ENCODE measurements at regions not wholly inside any gene's neighbourhood (a gene's known extent, or its start where the extent isn't known, plus 50 kb on each side); places are given as distances from the start of the nearest gene placed in this dataset.

DNA sequence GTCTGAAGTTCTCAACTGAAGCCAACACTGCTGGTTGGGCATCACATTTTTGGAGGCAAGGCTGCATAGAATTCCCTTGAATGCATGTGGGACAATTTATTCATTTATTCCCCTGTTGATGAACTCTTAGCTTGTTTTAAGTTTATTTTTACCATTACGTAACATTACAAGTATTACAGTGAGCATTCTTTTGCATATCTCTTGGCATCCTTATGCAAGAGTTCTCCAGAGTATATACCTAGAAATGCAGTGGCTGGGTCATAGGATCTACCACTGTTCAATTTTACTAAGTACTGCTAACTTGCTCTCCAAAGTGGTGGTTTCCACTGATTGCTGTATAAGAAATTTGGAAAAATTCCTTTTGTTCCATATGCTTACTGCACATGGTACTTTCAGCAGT, 66.5 kb downstream of the UCHL1 start:
- TF ChIP-seq, protein P1, sequence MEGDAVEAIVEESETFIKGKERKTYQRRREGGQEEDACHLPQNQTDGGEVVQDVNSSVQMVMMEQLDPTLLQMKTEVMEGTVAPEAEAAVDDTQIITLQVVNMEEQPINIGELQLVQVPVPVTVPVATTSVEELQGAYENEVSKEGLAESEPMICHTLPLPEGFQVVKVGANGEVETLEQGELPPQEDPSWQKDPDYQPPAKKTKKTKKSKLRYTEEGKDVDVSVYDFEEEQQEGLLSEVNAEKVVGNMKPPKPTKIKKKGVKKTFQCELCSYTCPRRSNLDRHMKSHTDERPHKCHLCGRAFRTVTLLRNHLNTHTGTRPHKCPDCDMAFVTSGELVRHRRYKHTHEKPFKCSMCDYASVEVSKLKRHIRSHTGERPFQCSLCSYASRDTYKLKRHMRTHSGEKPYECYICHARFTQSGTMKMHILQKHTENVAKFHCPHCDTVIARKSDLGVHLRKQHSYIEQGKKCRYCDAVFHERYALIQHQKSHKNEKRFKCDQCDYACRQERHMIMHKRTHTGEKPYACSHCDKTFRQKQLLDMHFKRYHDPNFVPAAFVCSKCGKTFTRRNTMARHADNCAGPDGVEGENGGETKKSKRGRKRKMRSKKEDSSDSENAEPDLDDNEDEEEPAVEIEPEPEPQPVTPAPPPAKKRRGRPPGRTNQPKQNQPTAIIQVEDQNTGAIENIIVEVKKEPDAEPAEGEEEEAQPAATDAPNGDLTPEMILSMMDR (IDR thresholded peaks at IDR 0.05) = no peak
- no peak for TF ChIP-seq POLR2AphosphoS5 (IDR thresholded peaks at IDR 0.05)
- no peak for TF ChIP-seq POLR2A (IDR thresholded peaks at IDR 0.05; ENCODE audit: low read depth)
- no peak for TF ChIP-seq EP300 (IDR thresholded peaks at IDR 0.05)

Data from esophagus muscularis mucosa (tissue), 4 donors.